ENCODE measurements at regions not wholly inside any gene's neighbourhood (a gene's known extent, or its start where the extent isn't known, plus 50 kb on each side); places are given as distances from the start of the nearest gene placed in this dataset.

DNA sequence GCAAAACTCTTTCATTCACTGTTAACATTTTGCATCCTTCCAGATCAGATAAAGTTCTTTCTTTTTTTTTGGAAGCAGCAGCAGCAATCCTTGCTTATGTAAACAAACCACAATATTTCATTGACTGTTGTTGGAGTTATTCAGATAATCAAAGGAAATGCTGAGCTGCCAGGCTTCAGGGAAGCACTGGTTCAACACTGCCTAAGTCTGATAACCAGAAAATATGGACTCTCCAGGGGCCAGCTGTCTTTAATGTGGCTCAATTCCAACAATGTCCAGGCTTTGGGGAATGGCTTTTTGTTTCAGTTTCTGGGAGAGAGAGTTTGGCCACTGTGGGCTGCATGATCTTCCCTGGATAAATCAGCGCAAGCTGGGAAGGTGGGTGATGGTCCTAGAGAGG lies 354.3 kb downstream of the AKAIN1 start:
- TF ChIP-seq, protein P1, sequence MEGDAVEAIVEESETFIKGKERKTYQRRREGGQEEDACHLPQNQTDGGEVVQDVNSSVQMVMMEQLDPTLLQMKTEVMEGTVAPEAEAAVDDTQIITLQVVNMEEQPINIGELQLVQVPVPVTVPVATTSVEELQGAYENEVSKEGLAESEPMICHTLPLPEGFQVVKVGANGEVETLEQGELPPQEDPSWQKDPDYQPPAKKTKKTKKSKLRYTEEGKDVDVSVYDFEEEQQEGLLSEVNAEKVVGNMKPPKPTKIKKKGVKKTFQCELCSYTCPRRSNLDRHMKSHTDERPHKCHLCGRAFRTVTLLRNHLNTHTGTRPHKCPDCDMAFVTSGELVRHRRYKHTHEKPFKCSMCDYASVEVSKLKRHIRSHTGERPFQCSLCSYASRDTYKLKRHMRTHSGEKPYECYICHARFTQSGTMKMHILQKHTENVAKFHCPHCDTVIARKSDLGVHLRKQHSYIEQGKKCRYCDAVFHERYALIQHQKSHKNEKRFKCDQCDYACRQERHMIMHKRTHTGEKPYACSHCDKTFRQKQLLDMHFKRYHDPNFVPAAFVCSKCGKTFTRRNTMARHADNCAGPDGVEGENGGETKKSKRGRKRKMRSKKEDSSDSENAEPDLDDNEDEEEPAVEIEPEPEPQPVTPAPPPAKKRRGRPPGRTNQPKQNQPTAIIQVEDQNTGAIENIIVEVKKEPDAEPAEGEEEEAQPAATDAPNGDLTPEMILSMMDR (IDR thresholded peaks at IDR 0.05), result no peak
- TF ChIP-seq POLR2A (IDR thresholded peaks at IDR 0.05), result no peak
